ENCODE measurements at regions not wholly inside any gene's neighbourhood (a gene's known extent, or its start where the extent isn't known, plus 50 kb on each side); places are given as distances from the start of the nearest gene placed in this dataset.

- no peak overlapping the region for H3K4me3 ChIP-seq (ENCODE audit: low read depth, low read length)
- TF ChIP-seq CTCF (IDR thresholded peaks at IDR 0.05; ENCODE audit: borderline replicate concordance, insufficient read depth, low read depth, low read length) = no peak
These were observed 169.8 kb downstream of the MREG start for GRCh38 chr2:215843579-215843978.

DNA sequence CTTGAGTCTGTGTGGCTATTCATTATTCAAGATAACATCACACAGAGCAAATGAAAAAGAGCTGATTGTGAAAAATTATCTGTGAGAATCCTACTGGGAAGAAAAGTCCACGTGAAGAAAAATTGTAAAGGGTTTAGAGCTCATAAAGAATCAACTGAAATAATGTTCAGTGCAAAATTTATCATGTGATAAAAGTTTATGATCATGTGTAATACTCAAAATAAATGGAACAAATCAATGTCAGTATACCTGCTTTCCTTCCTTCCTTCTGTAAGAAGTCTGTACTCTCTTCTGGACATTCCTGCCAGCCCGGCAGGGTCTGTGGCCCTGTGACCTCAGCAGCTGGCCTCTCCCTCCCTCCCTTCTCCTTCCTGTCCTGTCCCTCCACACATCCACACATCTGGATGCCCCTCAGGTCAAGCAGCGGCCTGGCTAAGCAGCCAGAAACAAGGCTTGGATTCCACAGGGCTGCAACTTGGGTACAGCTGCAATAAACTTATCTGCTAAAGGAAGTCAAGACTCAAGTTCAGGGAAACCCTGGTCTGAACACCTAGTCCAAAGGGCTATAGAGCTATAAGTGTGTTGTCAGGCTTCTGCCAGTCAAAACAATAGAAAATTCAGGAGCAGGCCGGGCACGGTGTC, 172.1 kb downstream of the MREG start:
- TF ChIP-seq CTCF (IDR thresholded peaks at IDR 0.05; ENCODE audit: borderline replicate concordance, insufficient read depth, low read depth, low read length) = no peak
- H3K4me3 ChIP-seq (ENCODE audit: low read depth, low read length) = no peak overlapping the region

GRCh38 chr2:215839816-215840215, 173.5 kb downstream of the MREG start:
- no peak for TF ChIP-seq CTCF (IDR thresholded peaks at IDR 0.05; ENCODE audit: borderline replicate concordance, insufficient read depth, low read depth, low read length)
- H3K4me3 ChIP-seq (ENCODE audit: low read depth, low read length) = no peak overlapping the region

DNA sequence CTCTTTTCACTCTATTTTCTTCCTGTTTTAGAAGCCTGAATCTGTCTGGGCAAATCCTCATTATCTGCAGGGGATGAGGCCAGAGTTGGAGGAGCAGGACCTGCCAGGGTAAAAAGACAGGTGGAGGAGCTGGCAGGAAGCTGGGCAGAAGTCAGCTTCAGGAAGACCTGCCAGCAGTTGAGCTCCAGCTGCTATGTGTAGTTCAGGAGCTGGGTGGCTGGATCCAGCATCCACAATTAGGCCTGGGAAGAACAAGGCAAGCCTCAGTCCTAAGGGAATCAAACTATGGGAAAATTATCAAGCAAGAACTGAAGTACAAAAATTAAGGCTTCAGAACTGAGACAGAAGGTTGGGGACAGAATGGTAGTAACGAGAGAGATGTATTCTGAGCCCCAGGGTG, 174.0 kb downstream of the MREG start:
- H3K4me3 ChIP-seq (ENCODE audit: low read depth, low read length) = no peak overlapping the region
- no peak for TF ChIP-seq CTCF (IDR thresholded peaks at IDR 0.05; ENCODE audit: borderline replicate concordance, insufficient read depth, low read depth, low read length)

DNA sequence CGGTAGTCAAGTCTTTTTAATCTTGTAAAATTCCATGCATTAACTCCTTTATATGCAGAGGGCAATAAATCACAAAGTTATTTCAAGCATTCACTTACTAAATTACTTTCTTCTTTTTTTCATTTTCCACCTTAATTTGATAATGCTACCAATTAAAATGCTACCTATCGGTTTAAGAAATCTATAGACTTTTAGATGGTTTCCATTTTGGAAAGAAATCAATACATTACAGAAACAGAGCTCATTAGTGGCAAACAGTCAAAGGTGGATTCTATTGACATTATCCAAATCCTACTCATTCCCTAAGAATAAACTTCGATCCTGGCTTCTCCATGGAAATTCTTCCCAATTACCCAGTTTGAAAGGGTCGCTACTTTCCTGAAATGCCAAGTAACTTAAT, 176.5 kb downstream of the MREG start:
- H3K4me3 ChIP-seq (ENCODE audit: low read depth, low read length) = no peak overlapping the region
- TF ChIP-seq CTCF (IDR thresholded peaks at IDR 0.05; ENCODE audit: borderline replicate concordance, insufficient read depth, low read depth, low read length) = no peak

GRCh38 chr2:215835657-215836056, 177.7 kb downstream of the MREG start:
- no peak overlapping the region for H3K4me3 ChIP-seq (ENCODE audit: low read depth, low read length)
- TF ChIP-seq CTCF (IDR thresholded peaks at IDR 0.05; ENCODE audit: borderline replicate concordance, insufficient read depth, low read depth, low read length) = no peak

DNA sequence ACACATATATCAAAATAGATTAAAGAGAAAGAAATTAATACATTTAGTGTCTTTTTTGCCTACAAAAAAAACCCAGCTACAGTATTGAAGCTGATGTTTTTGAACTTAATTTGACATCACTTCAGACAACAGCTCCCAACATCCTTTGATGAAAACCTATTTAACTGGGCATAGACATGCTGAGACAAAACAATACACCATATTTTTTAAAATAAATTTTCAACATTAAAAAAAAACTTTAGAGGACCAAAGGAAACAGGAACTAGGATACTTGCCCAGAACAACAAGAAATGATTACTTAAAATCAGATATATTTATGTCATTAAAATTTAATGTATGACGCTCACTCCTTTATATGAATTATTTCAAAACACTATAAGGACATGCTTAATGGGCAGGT, 178.1 kb downstream of the MREG start:
- TF ChIP-seq CTCF (IDR thresholded peaks at IDR 0.05; ENCODE audit: borderline replicate concordance, insufficient read depth, low read depth, low read length) = no peak
- H3K4me3 ChIP-seq (ENCODE audit: low read depth, low read length) = no peak overlapping the region
